ENCODE measurements at regions not wholly inside any gene's neighbourhood (a gene's known extent, or its start where the extent isn't known, plus 50 kb on each side); places are given as distances from the start of the nearest gene placed in this dataset.

GRCh38 chr11:95322539-95322938, 91.5 kb upstream of the SESN3 start:
- TF ChIP-seq CTCF (IDR thresholded peaks at IDR 0.05) (no peak), POLR2A (IDR thresholded peaks at IDR 0.05) (no peak)

All from lower leg skin (tissue), 3 donors.